Erythroblast (primary cell): ENCODE measurements at regions not wholly inside any gene's neighbourhood (a gene's known extent, or its start where the extent isn't known, plus 50 kb on each side); places are given as distances from the start of the nearest gene placed in this dataset.
"Not testable (repeated sequence)": the region's sequence is repeated elsewhere in the genome, so short reads cannot be mapped to it uniquely, and the experiment has no call there.

Experiments
- DNase-seq, 2 experiments: peaks; one replicate each; lab custom pipeline; 2025; lab: John Stamatoyannopoulos, UW
- GATA1 ChIP-seq: IDR thresholded peaks from 2 replicates; pipeline ENCODE4 v1.6.1; 2011; ENCODE audit warnings: low read depth, mild to moderate bottlenecking, control low read depth, low read length, moderate library complexity
- POLR2A ChIP-seq: IDR thresholded peaks from 2 replicates; pipeline ENCODE4 v1.6.1; 2011; ENCODE audit warnings: mild to moderate bottlenecking, low read length

DNA sequence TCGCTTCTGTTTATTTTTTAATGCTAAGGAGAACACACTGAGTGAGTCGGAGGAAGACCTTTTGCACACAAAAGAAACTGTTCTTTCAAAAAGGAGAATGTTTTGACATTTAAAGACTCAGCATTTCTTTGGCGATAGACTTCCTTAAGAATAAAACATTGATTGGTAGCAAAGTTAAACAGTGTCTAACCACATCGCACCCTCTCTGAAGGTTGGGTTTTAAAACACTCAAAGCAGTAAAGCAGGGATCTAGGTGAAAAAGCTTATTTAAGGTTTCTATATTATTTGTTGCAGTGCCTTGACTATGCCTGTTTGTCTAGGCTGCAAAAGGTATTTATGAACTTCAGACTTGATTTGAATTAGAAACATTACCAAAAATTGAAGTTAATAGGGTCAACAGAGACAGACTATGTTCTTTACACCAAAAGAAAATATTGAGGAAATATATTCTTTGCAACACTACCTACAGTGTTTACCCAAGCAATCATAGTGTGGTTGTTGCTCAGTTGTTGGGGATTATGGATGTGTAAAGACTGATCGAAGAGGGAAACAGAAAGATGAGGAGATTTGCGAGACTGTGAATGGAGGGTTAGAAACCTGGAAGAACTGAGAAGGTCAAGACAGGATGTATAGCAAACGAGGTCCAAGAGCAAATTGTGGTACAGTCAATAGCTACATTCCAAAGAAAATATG lies 297.8 kb upstream of the SLC39A10 start:
- DNase-seq, result no peak
- no peak for TF ChIP-seq POLR2A
- no peak for TF ChIP-seq GATA1

- no peak for DNase-seq
- no peak for TF ChIP-seq GATA1
- TF ChIP-seq POLR2A, result no peak
Observed at GRCh38 chr2:195356920-195357440, 300.0 kb upstream of the SLC39A10 start.

- no peak for DNase-seq
- no peak for TF ChIP-seq POLR2A
- TF ChIP-seq GATA1, result no peak
Observed at GRCh38 chr2:195356026-195356425, 301.0 kb upstream of the SLC39A10 start.

- peak; percentile 58 to 65 for DNase-seq
- TF ChIP-seq POLR2A (no peak), GATA1 (no peak)
Observed at GRCh38 chr2:195352581-195352980, 304.4 kb upstream of the SLC39A10 start.

DNA sequence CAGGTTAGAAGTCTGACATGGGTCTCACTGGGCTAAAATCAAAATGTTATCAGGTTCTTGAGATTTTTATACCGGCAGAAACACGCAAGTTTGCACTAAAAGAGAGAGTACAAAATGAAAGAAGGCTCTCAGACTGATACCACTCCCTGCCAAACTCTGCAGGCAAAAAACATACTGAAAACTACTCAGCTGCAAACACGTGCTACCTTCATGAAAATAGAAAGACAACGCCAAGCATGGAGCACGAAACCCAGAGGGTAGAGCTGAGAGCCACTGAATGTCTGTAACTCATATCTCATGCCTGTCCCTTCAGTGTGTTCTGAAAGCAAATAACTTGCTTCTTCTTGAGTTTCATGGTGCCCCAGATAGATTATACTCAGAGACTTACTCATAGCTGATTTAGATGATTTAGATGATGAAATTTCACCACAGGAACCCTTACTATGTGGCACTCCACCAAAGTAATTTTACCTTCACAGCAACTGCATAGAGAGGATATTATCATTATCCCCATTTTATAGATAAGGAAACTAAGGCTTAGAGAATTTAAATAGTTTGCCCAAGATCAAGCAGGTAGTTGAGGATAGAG lies 313.0 kb upstream of the SLC39A10 start:
- no peak for TF ChIP-seq POLR2A
- TF ChIP-seq GATA1, result no peak
- DNase-seq, result no peak

DNA sequence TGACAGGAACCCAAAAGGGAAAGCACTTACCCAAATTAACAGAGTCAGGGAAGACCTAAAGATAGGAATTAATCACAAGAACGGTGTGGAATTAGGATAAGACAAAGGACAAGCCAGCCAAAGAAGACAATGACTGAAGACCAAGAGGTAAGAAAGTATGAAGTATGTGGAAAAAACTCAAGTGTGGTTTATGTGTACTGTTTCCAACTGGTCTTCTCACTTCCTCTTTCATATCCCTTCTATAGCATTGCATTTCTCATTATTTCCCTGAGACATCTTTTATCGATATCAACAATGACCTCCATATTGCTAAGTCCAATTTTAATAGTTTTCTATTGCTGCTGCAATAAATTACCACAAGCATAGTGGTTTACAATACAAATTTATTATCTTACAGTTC lies 313.5 kb upstream of the SLC39A10 start:
- DNase-seq, result no peak
- no peak for TF ChIP-seq POLR2A
- no peak for TF ChIP-seq GATA1

- DNase-seq, result no peak
- TF ChIP-seq POLR2A, result no peak
- TF ChIP-seq GATA1, result no peak
Observed at GRCh38 chr2:195342061-195342460, 315.0 kb upstream of the SLC39A10 start.

DNA sequence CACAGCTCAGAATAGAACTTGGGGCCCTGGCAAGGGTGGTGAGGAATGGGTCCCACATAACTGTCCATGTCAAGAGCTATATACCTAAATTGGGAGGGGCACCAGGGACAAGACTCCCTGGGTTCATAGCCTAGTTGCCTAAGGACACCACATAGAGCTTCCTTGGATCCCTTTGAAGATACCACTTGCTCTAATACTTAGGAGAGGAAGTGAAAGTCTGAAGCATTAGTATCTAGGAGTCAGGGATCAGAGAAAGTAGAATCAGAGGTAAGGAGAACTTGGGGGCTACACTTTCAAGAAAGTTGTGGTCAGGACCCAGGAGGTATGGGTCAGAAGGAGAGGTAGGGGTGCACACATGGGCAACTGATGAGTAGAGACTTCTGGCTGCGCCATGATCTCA lies 318.2 kb upstream of the SLC39A10 start:
- TF ChIP-seq POLR2A, result no peak
- no peak for TF ChIP-seq GATA1
- DNase-seq, result no peak

GRCh38 chr2:195337597-195337996 lies 319.4 kb upstream of the SLC39A10 start:
- TF ChIP-seq GATA1 (no peak), POLR2A (no peak)
- no peak for DNase-seq

DNA sequence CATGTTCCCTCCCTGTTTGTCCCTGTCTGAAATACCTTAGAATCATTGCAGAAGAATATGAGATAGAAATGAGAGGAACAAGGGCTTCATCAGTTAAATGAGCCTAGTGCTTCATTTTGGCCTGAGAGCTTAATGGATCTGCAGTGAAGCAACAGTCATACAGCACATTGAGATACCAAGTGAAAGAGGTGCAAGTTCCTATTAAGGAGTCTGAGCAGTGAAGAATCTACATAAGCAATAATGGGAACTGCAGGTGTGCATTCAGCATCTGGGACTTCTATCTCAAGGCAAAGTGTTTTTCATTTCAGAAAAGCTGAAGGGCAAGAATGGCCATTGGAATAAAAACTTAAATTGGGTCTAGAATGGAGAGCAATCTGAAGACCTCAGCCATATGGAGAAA lies 323.2 kb upstream of the SLC39A10 start:
- DNase-seq, result no peak
- TF ChIP-seq POLR2A, result no peak
- TF ChIP-seq GATA1, result no peak

DNA sequence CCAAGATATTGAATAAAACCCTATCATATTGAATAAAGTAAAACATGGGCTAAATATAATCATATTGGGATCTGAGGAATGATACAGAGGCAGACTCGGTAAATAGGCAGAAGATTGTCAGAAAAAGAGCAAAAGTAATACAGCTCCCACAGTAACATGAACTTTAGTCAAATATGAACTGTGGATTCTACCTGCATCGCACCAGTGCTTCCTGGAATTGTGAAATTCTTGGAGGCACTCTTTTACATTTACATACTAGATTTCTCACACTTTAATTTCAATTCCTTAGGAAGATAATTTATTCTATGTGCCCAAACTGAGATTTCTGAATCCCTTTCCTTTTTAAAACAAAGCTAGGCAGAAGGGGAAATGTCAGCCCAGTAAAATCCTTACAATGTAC lies 325.1 kb upstream of the SLC39A10 start:
- no peak for TF ChIP-seq POLR2A
- no peak for DNase-seq

DNA sequence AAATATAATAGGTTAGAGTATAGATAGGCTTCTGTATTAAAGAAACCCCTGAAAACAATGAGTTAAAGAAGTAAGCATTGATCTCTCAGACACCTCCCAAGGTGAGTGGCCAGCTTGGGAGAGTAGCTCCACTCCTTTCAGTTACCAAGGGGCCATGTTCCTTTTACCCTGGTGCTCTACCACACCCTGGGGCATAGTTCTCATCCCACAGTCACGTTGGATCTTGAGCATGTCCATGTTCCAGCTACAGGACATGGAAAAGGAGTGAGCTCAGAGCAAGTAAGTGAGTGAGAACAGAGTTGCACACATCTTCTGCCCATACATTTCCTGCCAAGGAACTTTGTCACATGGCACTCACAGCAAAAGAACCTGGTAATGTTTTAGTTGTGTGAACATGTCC lies 325.9 kb upstream of the SLC39A10 start:
- no peak for TF ChIP-seq GATA1
- no peak for TF ChIP-seq POLR2A
- peak in 1 of 2 experiments; percentile 1 for DNase-seq

- peak in 1 of 2 experiments; percentile 24 for DNase-seq
- TF ChIP-seq POLR2A (no peak), GATA1 (no peak)
Observed at GRCh38 chr2:195330513-195330956, 326.5 kb upstream of the SLC39A10 start.

GRCh38 chr2:195329784-195330183 lies 327.2 kb upstream of the SLC39A10 start:
- not testable (repeated sequence) for DNase-seq

DNA sequence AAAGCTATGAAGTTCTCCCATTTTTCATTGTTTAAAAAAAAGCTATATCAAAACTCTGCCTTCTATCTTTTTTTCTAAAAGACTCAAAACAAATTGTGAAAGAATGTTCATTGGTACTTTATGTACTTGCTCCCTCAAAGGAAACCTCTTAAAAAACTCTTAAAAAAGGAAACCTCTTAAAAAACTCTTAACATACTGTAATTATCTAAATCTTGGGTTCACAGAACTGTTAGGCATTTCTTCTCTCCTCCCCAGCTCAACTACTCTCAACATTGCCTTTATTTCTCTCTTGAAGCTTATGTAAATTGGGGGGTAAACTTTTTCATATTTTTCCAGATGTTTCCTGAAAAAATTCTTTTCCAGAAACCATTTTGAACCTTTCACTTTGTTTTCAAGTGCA lies 330.5 kb upstream of the SLC39A10 start:
- TF ChIP-seq POLR2A (no peak), GATA1 (no peak)
- no peak for DNase-seq
